Activated CD8-positive, alpha-beta T cell treated with anti-CD3 and anti-CD28 coated beads, Interleukin-2, amount 10 ng/mL, durations not matched to agents 7 days and 5 days (primary cell): ENCODE measurements at regions not wholly inside any gene's neighbourhood (a gene's known extent, or its start where the extent isn't known, plus 50 kb on each side); places are given as distances from the start of the nearest gene placed in this dataset.
"Not testable (repeated sequence)": the region's sequence is repeated elsewhere in the genome, so short reads cannot be mapped to it uniquely, and the experiment has no call there.

Experiments used
- ATAC-seq: fragments of 150-1000 bp; cut with Tn5 transposase; one replicate; pipeline ENCODE4 v1.10.0; 2021; ENCODE audit warnings: moderate library complexity
- CTCF ChIA-PET: fragments of 350-600 bp; sonication (Branson Sonifier 250); formaldehyde crosslinking; loops from one replicate; lab custom pipeline; 2021; ENCODE audit warnings: antibody characterized with exemption; lab: Charles Lee
- POLR2A ChIA-PET: fragments of 350-600 bp; sonication (Branson Sonifier 250); formaldehyde crosslinking; loops from one replicate; lab custom pipeline; 2021; ENCODE audit warnings: antibody characterized with exemption; lab: Charles Lee
- DNase-seq: peaks from one replicate; pipeline ENCODE4 v3.0.0-alpha.2; 2020
- H3K27ac Mint-ChIP-seq: one replicate; pipeline ENCODE4 v1.8.0; 2021; ENCODE audit warnings: mild to moderate bottlenecking, mixed read lengths
- H3K27me3 Mint-ChIP-seq: one replicate; pipeline ENCODE4 v1.8.0; 2021; ENCODE audit warnings: low read depth, mixed read lengths
- H3K36me3 Mint-ChIP-seq: one replicate; pipeline ENCODE4 v1.8.0; 2021; ENCODE audit warnings: low read depth, mixed read lengths
- H3K4me1 Mint-ChIP-seq: one replicate; pipeline ENCODE4 v1.8.0; 2021; ENCODE audit warnings: low read depth, mixed read lengths
- H3K4me3 Mint-ChIP-seq: one replicate; pipeline ENCODE4 v1.8.0; 2021; ENCODE audit warnings: mild to moderate bottlenecking, mixed read lengths
- H3K9me3 Mint-ChIP-seq: one replicate; pipeline ENCODE4 v1.8.0; 2022; ENCODE audit warnings: mixed read lengths; ENCODE audit not compliant: insufficient read depth

GRCh38 chr14:51354846-51355245 is 114.8 kb downstream of the TMX1 start:
- POLR2A ChIA-PET, result no interaction called here
- no peak for DNase-seq
- no peaks in the 10 kb centered on the region for H3K9me3 Mint-ChIP-seq
- CTCF ChIA-PET, result no interaction called here
- H3K4me1 Mint-ChIP-seq, result no peaks in the 10 kb centered on the region
- no peaks in the 10 kb centered on the region for H3K27me3 Mint-ChIP-seq
- no peak overlapping the region for H3K27ac Mint-ChIP-seq
- H3K4me3 Mint-ChIP-seq, result no peak overlapping the region
- no peaks in the 10 kb centered on the region for H3K36me3 Mint-ChIP-seq
- no peak for ATAC-seq

GRCh38 chr14:51356381-51356780 is 116.3 kb downstream of the TMX1 start:
- DNase-seq (no peak), ATAC-seq (no peak)
- Mint-ChIP-seq H3K4me3 (no peak overlapping the region), H3K27ac (no peak overlapping the region), H3K9me3 (no peaks in the 10 kb centered on the region), H3K4me1 (no peaks in the 10 kb centered on the region), H3K36me3 (no peaks in the 10 kb centered on the region), H3K27me3 (no peaks in the 10 kb centered on the region)
- POLR2A ChIA-PET, result no interaction called here
- CTCF ChIA-PET, result no interaction called here

DNA sequence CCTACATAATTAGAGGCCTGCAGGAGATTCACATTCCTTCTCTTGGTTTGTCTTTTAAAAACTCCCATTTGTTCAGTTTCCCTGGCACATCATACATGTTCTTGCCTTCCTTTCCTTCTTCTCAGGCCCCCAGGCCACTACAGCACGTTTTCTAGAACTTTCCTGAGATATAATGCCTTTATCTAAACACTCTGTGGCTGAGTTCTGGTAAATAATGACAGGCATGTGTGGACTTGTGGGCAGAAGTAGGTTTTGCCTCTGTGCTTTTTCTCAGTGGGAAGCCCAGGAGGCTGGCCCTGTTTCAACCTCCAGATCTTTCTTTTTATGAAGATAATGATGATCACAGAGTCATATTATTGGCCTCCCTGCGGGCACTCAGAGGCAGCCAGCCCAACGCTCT is 117.2 kb downstream of the TMX1 start:
- H3K27me3 Mint-ChIP-seq, result no peaks in the 10 kb centered on the region
- no peaks in the 10 kb centered on the region for H3K9me3 Mint-ChIP-seq
- POLR2A ChIA-PET, result no interaction called here
- DNase-seq, result no peak
- ATAC-seq, result no peak
- H3K27ac Mint-ChIP-seq, result no peak overlapping the region
- H3K4me1 Mint-ChIP-seq, result no peaks in the 10 kb centered on the region
- H3K36me3 Mint-ChIP-seq, result no peaks in the 10 kb centered on the region
- H3K4me3 Mint-ChIP-seq, result no peak overlapping the region
- CTCF ChIA-PET, result no interaction called here

DNA sequence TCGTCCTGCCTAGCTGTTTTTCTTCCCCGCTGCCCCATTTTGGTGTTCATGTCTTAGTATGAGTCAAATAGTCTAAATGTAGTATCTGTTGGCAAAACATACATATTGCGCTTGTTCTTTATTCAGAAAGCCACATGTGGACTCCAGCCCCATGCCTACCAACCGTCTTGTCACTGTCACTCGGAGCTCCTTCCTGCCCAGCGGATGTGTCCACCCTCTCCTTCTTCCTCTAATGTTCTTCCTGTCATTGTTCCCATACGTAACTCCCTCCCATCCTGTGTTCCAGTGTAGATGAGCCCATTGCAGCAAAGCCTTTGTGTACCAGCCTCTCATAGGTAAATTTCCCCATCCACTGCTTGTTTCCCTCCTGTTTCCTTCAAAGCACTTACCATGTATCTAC is 120.5 kb downstream of the TMX1 start:
- ATAC-seq (no peak), DNase-seq (no peak)
- Mint-ChIP-seq H3K36me3 (no peaks in the 10 kb centered on the region), H3K9me3 (no peaks in the 10 kb centered on the region), H3K27ac (no peak overlapping the region), H3K4me3 (no peak overlapping the region), H3K27me3 (no peaks in the 10 kb centered on the region), H3K4me1 (no peaks in the 10 kb centered on the region)
- ChIA-PET CTCF (no interaction called here), POLR2A (no interaction called here)

- ChIA-PET CTCF (no interaction called here), POLR2A (no interaction called here)
- Mint-ChIP-seq H3K9me3 (no peaks in the 10 kb centered on the region), H3K36me3 (no peaks in the 10 kb centered on the region), H3K27ac (no peak overlapping the region), H3K4me1 (no peaks in the 10 kb centered on the region), H3K4me3 (no peak overlapping the region), H3K27me3 (no peaks in the 10 kb centered on the region)
- DNase-seq, result no peak
- no peak for ATAC-seq
These were observed 125.4 kb downstream of the TMX1 start for GRCh38 chr14:51365241-51365965.

DNA sequence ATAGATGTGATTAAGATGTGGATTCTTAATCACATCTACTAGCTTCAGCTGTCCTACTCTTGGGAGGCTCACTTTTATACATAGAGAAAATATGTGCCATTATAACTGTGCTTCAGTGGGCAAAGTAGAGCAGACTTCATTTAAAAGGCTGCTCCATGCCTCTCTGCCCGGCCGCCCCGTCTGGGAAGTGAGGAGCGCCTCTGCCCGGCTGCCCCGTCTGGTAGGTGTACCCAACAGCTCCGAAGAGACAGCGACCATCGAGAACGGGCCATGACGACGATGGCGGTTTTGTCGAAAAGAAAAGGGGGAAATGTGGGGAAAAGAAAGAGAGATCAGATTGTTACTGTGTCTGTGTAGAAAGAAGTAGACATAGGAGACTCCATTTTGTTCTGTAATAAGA is 126.4 kb downstream of the TMX1 start:
- H3K36me3 Mint-ChIP-seq, DNase-seq, H3K4me3 Mint-ChIP-seq, CTCF ChIA-PET, H3K27ac Mint-ChIP-seq, H3K9me3 Mint-ChIP-seq, POLR2A ChIA-PET, H3K27me3 Mint-ChIP-seq, ATAC-seq, H3K4me1 Mint-ChIP-seq: not testable (repeated sequence)

DNA sequence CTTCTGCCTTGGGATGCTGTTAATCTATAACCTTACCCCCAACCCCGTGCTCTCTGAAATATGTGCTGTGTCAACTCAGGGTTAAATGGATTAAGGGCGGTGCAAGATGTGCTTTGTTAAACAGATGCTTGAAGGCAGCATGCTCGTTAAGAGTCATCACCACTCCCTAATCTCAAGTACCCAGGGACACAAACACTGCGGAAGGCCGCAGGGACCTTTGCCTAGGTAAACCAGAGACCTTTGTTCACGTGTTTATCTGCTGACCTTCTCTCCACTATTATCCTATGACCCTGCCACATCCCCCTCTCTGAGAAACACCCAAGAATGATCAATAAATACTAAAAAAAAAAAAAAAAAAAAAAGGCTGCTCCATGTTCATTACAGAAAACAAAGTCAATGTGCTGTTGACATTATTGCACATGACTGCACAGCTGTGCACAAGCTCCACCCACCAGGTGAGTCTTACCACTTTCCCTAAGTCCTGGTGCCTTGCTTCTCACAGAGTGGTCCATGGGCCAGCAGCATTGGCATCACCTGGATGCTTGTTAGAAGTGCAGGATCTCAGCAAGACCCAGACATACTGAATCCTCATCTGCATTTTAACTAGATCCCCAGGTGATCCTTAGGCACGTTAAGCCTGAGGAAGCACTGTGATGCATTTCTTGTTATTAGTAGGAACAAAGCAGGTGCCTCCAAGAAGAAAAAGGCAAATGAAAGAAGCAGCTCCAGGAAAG is 127.0 kb downstream of the TMX1 start:
- H3K27ac Mint-ChIP-seq, POLR2A ChIA-PET, DNase-seq, H3K9me3 Mint-ChIP-seq, H3K4me3 Mint-ChIP-seq, H3K4me1 Mint-ChIP-seq, H3K36me3 Mint-ChIP-seq, ATAC-seq, H3K27me3 Mint-ChIP-seq, CTCF ChIA-PET: not testable (repeated sequence)

GRCh38 chr14:51367600-51367931 is 127.5 kb downstream of the TMX1 start:
- CTCF ChIA-PET, result no interaction called here
- H3K4me3 Mint-ChIP-seq, result no peak overlapping the region
- no peaks in the 10 kb centered on the region for H3K36me3 Mint-ChIP-seq
- no peaks in the 10 kb centered on the region for H3K9me3 Mint-ChIP-seq
- no peak for ATAC-seq
- H3K27ac Mint-ChIP-seq, result no peak overlapping the region
- POLR2A ChIA-PET, result no interaction called here
- DNase-seq, result no peak
- H3K27me3 Mint-ChIP-seq, result peaks cover 5% of the 10 kb centered on the region
- H3K4me1 Mint-ChIP-seq, result no peaks in the 10 kb centered on the region

DNA sequence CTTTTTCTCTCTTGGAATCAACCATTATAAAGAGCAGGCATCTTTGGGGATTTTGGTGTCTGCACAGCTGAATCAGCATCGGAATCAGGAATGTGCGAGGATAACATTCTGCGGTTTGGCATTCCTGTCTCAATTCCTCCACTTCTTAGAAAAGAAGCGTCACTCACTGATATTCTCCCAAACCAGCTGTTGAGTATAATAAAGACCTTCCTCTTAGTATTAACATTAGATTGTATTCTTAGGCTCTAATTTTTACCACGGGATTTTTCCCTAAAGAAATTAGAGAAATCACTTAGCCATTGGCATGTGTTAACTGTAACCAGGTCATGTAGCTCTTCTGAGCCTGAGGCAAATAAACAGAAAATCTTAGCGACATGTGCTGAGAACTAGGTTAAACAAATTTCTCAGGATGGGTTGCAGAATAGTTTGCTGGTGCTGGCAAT is 128.7 kb downstream of the TMX1 start:
- Mint-ChIP-seq H3K27me3 (peaks cover 5% of the 10 kb centered on the region), H3K27ac (no peak overlapping the region), H3K4me3 (no peak overlapping the region), H3K36me3 (no peaks in the 10 kb centered on the region), H3K9me3 (no peaks in the 10 kb centered on the region), H3K4me1 (no peaks in the 10 kb centered on the region)
- ChIA-PET CTCF (no interaction called here), POLR2A (no interaction called here)
- no peak for ATAC-seq
- DNase-seq, result no peak

DNA sequence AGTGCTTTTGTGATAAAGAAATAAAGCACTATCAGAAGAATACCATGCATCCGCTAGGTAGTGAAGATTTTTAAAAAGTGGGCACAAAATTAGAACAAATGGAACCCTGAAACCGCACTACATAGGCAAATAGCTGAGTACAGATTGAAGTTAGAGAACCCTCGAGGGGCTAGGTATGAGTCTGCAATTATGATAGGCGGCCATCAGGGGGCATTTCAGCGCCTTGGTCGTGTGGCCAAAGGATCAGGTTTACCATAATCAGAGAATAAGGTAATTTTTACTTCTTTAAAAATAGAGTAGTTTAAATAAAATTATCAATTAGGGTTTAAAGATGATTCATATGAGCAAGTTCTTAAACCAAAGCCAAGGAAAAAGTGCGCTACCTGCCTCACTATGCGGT is 129.8 kb downstream of the TMX1 start:
- ChIA-PET POLR2A (no interaction called here), CTCF (interaction anchor here (0.7 to 1.1 kb wide), 3 partner anchors 27 to 407 kb away, joined by 3 to 4 read pairs (median 4); no protein-coding TSS in a partner anchor)
- H3K27ac Mint-ChIP-seq, result no peak overlapping the region
- H3K9me3 Mint-ChIP-seq, result no peaks in the 10 kb centered on the region
- H3K4me1 Mint-ChIP-seq, result no peaks in the 10 kb centered on the region
- no peak for ATAC-seq
- no peak for DNase-seq
- peaks cover 5% of the 10 kb centered on the region for H3K27me3 Mint-ChIP-seq
- H3K36me3 Mint-ChIP-seq, result no peaks in the 10 kb centered on the region
- no peak overlapping the region for H3K4me3 Mint-ChIP-seq

DNA sequence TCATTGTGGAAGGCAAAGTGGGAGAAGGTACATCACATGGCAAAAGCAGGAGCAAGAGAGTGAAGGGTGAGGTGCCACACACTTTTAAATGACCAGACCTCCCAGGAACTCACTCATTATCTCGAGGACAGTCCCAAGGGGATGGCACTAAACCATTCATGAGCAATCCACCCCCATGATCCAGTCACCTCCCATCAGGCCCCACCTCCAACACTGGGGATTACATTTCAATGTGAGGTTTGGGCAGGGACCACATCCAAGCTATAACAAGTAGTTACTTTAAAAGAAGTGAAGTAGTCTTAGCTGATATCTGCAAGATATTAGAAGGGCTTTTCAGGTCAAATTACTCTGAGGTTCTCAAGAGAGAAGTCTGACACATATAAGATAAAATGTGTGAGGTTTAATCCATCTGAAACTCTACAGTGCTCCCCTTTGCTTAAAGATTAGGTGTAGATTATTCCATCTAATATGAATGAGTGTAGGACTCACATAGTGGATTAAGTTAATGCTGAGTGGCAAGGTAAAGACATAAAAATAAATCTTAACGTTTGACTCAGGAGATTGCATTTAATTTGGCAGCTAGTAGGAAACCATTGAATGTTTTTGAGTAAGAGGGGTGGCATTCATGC is 130.8 kb downstream of the TMX1 start:
- H3K27ac Mint-ChIP-seq, result no peak overlapping the region
- ATAC-seq (no peak), DNase-seq (no peak)
- ChIA-PET CTCF (no interaction called here), POLR2A (no interaction called here)
- H3K36me3 Mint-ChIP-seq, result no peaks in the 10 kb centered on the region
- H3K27me3 Mint-ChIP-seq, result peaks cover 5% of the 10 kb centered on the region
- no peaks in the 10 kb centered on the region for H3K9me3 Mint-ChIP-seq
- no peak overlapping the region for H3K4me3 Mint-ChIP-seq
- no peaks in the 10 kb centered on the region for H3K4me1 Mint-ChIP-seq

DNA sequence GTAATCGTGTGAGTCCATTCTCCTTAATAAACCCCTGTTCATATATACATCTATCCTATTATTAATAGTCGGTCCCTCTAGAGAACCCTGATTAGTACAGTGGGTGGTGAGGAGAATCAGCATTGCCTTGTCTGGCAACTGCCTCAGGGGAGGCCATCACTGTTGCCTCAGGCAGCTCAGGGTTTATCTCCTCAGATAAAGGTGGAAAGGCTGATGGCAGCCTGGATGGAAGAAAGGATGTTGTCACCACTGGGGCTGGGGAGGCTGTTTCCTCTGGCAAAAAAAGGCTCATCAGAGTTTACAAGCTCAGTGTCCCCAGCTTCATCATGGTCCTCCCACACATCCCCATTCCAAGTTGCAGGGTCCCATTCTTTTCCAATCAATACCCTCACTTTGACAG is 137.1 kb downstream of the TMX1 start:
- H3K36me3 Mint-ChIP-seq, POLR2A ChIA-PET, H3K4me1 Mint-ChIP-seq, H3K27ac Mint-ChIP-seq, H3K9me3 Mint-ChIP-seq, ATAC-seq, H3K27me3 Mint-ChIP-seq, H3K4me3 Mint-ChIP-seq, DNase-seq: not testable (repeated sequence)
- CTCF ChIA-PET, result interaction anchor here (0.8 kb wide), 1 partner anchor 402 kb away, joined by 3 read pairs; no protein-coding TSS in a partner anchor
